Activated CD4-positive, CD25-positive, alpha-beta regulatory T cell treated with anti-CD3 and anti-CD28 coated beads, Interleukin-2, amount 50 U/mL, for 72 hours (primary cell): ENCODE measurements at regions not wholly inside any gene's neighbourhood (a gene's known extent, or its start where the extent isn't known, plus 50 kb on each side); places are given as distances from the start of the nearest gene placed in this dataset.
A peak's percentile ranks its signal among the peaks of the same experiment; 100 is the strongest.

Experiments used
- DNase-seq: peaks from one replicate; pipeline ENCODE4 v3.0.0; 2021

DNA sequence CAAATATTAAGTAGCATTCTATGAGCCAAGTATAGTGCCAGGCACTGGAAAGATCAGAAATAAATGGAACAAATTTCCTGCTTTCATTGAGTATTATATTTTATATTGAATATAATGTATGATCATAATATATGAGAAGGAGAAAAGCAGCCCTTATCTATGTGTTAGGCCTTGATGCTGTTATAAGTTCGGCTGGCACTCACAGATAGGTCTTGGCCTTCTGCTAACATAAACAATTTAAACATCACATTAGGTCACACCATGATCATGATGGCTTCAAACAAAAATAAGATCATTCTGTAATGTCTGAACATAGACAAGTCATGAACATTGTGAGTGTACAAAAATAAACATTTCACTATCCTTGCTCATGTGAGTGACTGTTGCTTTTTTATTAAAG, 584.0 kb upstream of the ZNF385D start:
- DNase-seq: no peak

DNA sequence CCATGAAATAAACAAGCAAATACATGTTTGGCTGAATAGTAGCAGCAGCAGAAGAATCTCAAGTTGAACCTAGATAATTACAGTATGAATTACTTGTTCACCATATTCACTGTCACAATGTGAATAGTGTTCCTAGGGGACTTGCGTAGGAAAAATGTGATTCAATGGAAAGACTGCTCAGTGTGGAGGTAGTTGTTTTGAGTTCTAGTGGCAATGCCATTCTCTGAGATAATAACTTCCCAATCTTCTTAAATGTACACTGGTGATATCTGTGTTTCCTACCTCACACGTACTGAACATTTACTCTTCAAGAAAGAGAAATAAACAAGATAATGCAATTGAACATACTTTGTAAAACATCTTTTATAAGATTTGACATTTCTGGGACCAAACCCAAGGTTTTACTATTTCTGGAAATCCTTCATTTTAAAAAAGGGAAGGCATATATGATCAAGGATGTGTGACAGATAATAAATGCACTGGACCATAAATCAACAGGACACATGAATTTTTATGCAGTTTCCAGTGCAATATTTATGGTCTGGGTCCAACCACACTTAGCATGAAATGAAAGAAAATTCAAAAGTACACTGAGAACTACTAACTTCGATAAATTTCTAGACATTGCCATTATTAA, 598.3 kb upstream of the ZNF385D start:
- no peak for DNase-seq

DNA sequence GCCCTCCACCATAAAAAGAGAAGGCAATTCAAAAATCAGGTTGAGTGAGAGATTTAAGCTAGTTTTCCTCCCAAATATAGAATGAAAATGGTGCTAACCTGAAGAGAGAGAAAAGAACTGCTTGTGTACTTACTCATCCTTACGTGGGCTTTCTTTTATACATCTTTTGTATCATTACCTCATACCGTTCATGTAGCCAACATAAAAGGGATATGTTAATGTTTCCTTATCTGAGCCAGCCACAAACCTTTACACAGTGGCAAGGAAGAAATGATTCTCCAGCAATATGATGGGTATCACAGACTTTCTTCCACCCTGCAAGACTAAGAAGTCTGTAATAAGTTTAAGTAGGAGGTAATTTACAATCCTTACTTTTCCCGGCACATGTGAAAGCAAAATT, 600.8 kb upstream of the ZNF385D start:
- DNase-seq: no peak

DNA sequence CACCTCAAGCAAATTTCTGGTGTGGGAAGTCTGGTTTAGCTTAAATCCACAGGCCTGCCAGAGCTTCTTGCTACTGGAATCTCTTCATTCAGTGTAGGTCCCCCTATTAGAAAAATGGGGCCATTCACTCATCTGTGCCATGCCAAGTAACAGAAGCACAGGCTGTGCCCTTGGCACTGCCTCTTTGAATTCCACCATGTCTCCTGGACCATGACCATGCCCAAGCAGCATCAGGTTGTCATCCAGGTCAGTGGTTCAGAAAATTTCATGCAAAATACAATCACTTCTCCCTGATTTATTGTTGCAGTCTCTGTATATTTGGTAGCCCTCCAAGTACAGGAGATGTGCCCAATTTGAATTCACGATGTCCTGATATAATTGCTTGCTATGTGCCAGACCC, 602.1 kb upstream of the ZNF385D start:
- DNase-seq: no peak

DNA sequence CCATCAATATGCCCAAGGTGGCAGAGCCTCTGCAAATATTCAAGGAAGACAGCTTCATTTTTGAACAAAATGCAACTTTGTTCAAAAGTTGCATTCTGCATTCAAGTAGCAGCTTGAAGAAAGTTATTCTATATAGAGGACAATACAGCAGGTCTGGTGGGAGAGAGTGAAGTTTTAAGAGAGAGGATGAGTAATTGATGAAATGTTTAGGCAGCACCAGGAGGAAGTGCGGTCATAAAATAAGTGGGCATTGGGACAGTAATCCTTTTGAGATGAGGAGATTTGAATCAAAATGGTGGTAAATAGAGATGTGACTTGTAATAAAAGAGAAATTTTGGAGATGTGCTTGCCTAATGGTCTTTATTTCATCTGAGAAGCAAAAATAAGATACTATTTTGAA, 607.3 kb upstream of the ZNF385D start:
- DNase-seq: no peak

DNA sequence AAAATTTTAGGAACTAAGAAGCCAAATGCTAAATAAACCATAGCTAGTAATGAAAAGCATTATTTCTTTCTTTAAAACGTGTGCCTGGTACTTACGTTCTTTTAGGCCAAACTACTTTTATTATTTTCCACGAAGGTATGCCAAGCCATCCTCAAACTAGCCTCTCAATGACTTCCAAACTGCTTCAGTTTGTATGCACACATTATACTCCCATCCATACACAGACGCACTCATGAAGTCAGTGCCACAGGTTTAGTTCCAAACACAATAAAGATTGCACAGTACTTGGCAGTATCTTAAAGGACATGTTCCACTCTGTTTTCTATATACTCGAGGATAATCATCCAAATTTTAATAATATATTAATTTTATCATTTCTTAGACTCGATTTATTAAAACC, 609.2 kb upstream of the ZNF385D start:
- DNase-seq: no peak

DNA sequence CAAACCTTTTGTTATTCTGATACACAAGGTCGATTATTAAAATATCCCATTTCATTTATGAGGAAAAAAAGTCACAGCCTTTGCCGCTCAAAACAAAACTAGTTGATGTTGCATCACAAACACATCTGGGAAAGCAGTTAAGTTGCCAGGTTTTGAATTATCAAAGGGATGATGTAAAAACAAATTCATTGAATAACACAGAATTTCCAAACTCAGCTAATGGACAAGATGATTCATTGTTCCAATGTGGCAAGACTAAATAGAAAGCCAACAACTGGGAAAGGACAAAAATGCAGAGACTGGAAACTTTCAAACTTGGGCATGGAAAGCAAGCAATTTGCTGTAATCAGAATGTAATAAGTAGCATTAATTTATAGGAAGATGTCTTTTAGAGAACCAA, 610.0 kb upstream of the ZNF385D start:
- no peak for DNase-seq

DNA sequence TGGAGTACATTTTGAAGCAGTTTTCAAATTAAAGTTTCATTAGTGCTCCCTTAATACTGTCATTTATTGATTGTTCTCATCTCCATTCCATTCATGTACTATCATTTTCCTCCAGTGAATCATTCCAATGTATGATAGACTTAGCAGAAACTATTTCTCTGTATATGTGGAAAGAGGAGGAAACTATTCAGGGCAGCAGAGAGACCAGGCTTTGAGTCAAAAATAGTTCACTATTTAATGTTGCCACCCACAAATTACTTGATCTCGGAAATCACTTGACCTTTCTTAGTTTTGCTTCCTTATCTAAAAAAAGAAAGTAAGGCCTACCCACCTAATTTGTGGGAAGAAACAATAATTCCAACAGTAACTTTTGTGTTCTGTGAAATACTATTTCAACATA, 610.5 kb upstream of the ZNF385D start:
- no peak for DNase-seq

DNA sequence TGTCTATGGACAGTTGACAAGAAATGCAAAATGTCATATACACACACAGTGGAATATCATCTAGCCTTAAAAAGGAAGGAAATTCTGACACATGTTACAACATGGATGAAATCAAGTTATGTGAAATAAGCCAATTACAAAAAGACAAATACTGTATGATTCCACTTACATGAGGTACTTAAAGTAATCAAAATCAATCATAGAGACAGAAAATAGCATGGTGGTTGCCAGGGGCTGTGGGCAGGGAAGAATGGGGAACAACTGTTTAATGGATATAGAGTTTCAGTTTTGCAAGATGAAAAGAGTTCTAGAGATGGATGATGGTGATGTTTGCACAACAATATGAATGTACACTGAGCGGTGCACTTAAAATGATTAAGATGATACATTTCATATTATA, 613.8 kb upstream of the ZNF385D start:
- DNase-seq: no peak

DNA sequence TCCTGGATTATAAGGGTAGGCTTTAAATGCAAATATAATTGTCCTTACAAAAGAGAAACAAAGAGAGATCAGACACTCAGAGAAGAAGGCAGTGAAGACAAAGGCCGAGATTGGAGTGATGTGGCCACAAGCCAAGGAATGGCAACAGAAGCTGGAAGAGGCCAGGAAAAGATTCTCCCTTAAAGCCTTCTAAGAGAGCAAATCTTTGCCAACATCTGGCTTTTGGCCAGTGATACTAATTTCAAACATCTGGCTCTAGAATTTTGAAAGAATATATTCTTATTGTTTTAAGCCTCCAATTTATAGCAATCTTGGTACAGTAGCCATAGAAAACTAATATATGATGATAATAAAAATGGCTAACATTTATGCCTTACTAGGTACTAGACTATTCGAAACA, 615.8 kb upstream of the ZNF385D start:
- DNase-seq: no peak

DNA sequence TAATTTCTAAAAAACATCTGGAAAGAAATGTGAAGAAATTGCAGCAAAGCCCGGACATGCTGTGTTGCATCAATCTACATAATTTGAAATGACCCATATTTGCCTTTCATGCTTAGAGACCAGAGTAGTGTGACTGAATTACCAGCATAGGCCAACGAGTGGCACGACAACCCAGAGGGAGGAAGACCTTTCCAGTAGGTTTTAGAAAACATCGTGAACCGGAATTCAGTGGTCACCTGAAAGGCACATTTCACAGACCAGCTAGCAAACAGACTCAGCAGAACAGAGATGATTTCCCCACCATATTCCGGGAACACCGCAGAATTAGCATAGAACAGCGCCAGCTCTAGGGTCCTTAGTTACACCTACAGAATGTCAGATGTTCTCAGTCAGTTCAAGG, 620.0 kb upstream of the ZNF385D start:
- DNase-seq: no peak

DNA sequence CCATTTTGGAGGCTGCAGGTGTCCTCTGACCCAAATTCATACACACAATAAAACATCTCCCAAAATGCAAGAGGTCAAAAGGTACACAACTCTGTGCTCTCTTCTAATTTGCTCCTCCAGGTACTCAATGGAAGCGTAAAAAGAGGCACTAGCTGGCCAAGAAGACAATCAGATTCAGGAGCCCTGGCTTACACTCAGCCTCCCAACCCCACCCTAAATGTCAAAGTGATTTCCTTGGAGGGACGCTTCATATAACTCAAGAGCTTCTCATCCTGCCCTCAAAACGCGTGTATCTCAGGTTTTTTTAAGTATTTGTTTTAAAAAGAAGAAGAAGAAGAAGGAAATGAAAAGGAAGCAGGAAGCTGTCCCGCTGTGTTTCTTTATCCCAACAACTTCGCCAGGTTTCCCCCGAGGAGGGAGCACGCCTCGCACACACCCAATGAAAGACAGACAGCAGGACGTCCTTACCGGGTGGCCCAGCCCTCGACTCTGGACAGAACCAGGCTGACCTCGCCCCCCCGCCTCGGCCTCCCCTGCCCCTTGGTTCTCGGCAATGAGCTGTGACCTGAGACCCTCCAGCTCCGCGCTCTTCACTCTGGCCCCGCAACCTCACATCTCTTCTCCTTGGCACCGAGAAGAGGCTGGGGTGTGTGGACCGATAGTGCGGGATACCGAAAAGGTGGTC, 620.7 kb upstream of the ZNF385D start:
- DNase-seq: no peak

DNA sequence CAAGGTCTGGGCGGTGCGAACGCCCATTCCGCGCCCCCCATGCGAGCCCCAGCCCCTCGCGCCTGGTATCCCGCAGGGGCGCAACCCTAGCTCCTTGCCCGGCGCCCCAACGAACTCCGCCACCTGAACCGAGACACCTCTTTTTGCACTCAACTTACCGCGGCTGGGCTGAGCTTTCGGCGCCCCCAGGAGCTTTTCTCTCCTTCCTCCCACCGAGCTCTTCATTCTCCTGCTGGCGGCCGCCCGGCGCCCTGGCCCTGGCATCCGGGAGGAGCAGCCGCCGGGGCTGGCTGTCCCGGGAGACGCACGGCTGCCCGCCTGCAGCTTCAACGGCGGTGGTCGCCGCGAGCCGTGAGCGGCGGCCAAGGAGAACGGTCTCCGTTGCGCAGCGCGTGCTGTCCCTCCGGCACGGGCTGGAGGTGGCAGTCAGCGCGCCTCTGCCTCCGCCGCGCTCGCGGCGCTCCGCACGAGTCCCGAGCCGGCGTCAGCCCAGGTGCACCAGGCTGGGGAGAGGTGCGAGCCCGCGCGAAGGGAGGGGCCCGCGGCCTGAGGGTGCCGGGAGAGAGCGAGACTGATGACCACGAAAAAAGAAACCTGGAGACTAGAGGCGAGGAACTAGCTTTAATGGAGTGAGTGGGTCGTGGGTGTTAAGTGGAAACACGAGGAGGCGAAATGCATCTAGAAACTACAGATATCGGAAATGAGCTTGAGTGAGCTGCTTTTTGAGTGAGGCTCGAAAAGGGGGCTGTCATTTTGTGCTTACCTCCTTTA, 621.5 kb upstream of the ZNF385D start:
- DNase-seq: no peak

DNA sequence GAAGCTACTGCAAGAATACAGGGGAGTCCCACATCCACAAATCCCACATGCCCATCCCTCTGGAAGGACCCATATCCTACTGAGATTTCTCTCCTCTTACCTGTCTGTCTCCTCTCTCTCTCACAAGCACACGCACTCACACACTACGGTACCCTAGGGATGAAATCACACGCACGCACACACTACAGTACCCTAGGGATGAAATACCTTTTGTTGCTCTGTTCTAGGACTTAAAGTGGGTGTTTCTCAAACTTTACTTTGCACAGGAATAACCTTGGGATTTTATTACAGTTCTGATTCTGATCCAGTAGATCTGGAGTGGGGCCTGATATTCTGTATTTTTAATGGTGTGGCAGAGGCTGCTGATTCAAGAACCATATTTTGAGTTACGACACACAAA, 622.2 kb upstream of the ZNF385D start:
- no peak for DNase-seq

DNA sequence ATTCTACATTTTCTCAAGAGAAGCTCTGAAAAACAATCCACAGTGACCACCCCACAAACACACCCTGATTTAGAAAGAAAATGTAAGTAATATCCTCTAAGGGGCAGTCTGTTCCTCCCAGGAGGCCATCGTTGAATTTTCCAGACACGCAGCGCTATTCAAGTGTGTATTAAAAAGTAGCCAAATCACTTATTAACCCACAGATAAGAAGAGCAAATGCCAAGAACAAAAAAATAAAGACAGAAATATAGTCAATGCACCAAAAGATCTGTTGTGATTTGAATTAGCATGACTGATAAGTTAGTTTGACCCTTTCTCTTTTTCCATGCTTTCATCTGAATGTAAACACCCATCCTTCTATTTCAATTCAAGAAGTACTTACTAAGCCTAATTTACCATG, 622.8 kb upstream of the ZNF385D start:
- DNase-seq: no peak

DNA sequence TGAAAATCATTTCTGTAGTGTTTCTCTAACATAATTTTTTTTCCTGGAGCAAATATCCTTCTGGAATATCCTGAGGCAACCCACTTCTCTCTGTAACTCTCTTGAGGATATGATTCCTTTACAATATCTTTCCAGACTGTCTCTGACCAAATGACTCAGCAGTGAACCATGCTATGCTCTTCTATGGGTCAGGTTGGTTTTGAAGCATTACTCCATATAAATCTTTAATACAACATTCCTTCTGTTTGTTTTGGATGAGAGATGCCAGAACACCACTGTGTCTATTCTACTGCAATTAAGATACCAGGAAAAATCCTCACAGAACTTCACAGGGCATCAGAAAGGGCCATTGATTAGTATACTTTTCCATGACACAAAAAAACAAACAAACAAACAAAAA, 626.4 kb upstream of the ZNF385D start:
- no peak for DNase-seq

DNA sequence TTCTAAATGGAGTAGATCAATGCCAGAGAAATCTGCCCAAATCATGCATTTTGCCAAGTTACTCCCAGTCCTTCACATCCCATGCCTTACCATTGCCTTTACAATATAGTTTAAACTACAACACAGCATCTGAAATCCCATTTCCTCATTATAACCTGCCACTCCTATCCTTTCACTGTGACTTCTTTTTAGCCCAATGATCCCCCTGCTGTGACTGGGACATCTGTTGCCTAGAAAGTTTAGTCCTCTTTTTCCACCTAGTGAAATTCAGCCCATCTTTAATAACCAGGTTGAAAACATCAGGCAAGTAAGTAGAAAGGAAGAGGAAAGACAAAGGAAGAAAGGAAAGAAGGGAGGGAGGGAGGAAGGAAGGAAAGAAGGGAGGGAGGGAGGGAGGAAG, 627.9 kb upstream of the ZNF385D start:
- no peak for DNase-seq

DNA sequence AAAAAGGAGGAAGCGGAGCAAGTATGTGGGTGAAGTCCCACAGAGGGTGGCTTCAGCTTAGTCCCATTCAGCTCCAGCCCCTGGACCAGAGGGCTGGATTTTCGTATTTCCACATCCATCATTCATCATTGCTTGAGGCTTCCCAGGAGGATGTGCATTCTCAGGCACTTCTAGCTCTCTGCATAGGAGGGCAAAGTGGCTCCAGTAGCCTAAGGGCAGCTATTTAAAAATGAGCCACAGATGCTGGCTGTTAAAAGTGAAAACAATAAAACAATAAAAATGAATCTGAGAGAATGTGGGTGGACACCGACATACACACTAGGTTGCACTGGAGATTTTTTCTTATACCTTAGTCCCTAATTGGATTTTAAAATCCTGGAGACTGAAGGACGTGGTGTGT, 629.2 kb upstream of the ZNF385D start:
- no peak for DNase-seq

DNA sequence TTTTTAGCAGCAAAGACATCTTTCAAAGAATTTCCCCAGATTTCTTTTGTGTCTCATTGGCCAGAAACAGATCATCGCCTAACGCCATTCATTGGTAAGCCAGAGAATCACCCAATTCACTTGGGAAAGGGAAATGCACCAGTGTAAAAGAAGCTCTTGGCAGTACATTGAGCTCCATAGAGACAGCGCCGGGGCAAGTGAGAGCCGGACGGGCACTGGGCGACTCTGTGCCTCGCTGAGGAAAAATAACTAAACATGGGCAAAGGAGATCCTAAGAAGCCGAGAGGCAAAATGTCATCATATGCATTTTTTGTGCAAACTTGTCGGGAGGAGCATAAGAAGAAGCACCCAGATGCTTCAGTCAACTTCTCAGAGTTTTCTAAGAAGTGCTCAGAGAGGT, 630.6 kb upstream of the ZNF385D start:
- DNase-seq: peak; percentile 32

DNA sequence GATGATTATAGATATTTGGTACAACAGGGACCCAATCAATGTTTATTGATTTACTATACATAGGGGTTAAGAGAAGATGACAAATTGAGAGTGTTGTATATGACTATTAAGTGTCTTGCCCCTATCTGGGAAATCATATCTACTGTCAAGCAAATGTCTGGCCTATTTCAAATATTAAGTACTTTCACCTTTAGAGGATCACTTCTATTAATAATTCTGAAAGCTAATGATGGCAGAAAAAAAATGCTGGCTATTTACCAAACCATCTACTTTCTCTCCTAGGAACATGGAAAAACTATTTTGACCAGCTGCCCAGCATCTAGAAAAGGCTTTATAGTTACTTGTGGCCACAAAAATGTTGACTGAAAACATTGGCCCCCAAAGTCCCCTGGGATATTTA, 632.3 kb upstream of the ZNF385D start:
- no peak for DNase-seq

DNA sequence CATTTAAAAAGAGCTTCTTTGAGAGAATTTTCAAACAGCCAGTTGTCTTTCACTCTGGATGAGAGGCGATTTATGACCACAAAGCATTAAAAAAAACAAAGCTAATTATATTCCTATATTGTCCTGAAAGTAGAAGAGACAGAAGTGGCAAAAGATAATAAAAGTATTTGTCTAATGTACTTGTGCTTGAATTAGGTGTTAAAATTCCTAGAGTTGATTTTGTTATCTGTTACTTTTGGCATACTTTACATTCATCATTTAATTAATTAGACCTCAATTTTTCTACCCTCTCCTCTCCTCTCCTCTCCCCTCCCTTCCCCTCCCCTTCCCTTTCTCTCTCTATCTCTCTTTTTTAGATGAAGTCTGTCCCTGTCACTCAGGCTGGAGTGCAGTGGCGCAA, 635.1 kb upstream of the ZNF385D start:
- DNase-seq: no peak

DNA sequence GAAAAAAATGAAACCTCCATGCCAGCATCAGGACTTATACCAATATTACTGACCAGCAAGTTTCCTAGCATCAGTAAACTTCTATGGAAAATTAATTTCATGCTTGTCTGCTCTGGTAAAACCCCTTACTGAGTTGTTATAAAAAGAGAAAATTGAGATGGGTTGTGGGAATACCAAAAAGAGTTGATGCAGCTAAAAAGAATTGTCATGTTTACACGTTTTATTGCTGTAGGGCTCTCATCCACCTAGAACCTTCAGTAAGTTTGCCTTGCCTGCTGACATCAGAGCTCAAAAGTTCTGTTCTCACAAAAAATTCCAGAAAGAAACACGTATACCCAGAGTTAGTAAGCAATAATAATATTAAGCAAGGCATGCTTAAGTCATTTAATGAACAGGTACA, 641.3 kb upstream of the ZNF385D start:
- no peak for DNase-seq

DNA sequence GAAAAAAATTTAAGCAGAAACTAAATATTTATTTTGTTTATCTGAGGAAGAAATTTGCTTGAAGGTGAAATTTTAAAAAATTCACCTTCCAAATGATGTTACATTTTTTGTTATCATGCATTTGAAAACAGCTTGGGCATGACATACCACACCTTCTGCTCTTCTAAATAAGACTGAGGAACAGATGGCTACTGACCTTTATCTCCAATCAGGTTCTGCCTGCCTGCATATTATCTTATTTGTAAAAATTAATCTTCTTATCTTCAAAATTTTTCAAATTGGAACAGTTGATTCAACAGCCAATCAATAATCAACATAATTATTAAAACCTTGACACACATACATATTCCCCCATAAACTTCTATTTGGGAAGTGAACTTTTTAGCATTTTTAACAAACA, 641.8 kb upstream of the ZNF385D start:
- DNase-seq: no peak

DNA sequence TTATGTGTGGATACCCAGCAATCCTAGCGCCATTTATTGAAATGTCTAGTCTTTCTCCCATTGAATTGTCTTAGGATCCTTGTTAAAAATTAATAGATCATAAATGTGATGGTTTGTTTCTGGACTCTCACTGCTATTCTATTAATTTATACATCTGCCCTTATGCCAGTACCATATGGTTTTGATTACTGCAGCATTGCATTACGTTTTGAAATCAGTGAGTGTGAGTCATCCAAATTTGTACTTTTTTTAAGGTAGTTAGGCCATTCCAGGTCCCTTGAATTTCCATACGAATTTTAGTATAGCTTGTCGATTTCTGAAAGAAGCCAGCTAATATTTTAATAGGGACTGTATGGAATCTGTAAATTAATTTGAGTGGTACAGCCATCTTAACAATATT, 648.6 kb upstream of the ZNF385D start:
- no peak for DNase-seq

DNA sequence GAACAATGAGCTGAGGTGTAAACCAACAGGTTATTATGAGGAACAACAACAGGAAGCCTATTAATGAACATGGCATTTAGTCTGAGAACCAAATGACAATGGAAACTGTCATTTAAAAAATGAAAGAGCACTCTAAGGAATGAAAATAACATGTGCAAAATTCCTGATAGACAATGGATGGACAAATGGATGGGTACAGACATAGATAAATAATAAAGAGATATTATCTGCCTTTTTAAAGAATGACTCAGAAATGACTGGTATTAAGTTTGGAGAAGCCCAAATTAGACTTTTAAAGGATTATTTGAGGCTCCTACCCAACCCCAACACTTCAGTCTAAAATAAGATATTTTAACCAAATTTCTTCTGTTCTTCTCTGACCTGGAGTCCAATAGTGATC, 650.5 kb upstream of the ZNF385D start:
- no peak for DNase-seq
